ENCODE measurements at regions not wholly inside any gene's neighbourhood (a gene's known extent, or its start where the extent isn't known, plus 50 kb on each side); places are given as distances from the start of the nearest gene placed in this dataset.

DNA sequence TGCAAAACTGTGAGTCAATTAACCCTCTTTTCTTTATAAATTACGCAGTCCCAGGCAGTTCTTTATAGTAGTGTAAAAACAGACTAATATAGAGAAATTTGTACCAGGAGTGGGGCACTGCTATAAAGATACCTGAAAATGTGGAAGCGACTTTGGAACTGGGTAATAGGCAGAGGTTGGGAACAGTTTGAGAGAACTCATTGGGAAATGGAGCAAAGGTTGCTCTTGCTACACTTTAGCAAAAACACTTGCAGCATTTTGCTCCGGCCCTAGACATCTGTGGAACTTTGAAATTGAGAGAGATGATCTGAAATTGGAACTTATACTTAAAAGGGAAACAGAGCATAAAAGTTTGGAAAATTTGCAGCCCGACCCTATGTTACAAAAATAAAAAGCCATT lies 810.9 kb downstream of the LTN1 start (continued):
- TF ChIP-seq ZNF462 (CRISPR knock-in tag; IDR thresholded peaks at IDR 0.05) = no peak
- no peak for TF ChIP-seq ZNF114 (CRISPR knock-in tag; IDR thresholded peaks at IDR 0.05)

DNA sequence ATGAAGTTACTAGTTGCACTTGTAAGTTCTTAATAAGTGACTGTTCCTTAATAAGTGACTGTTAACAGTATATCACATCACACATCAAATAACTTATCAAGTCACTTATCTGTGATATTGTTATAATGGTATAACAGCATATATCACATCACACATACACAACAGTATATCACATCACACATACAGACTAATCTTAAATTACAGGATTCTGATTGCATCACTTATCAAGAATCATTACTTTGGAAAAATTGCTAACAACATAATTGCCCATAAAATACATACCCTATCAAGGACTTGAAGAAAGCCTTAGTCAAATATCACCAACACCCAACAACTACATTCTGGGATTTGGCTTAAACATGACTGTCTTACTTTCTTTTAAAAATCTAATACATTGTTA lies 813.5 kb downstream of the LTN1 start:
- ATAC-seq = no peak
- TF ChIP-seq STAT1 (IDR thresholded peaks at IDR 0.05; ENCODE audit: unreplicated experiment) = no peak
- TF ChIP-seq EZH2 (IDR thresholded peaks at IDR 0.05; ENCODE audit: low read depth, unreplicated experiment) = no peak
- no peak for TF ChIP-seq ZNF462 (CRISPR knock-in tag; IDR thresholded peaks at IDR 0.05)
- TF ChIP-seq JUNB (IDR thresholded peaks at IDR 0.05; ENCODE audit: unreplicated experiment) = no peak
- no peak for TF ChIP-seq ETS1 (IDR thresholded peaks at IDR 0.05)
- TF ChIP-seq EZH2phosphoT487 (IDR thresholded peaks at IDR 0.05; ENCODE audit: unreplicated experiment) = no peak
- TF ChIP-seq POLR2AphosphoS5 (IDR thresholded peaks at IDR 0.05; ENCODE audit: low read depth) = no peak
- TF ChIP-seq ZNF331 (CRISPR knock-in tag; IDR thresholded peaks at IDR 0.05; ENCODE audit: low read depth) = no peak

More for the DNA sequence above, 813.5 kb downstream of the LTN1 start:
- no peak overlapping the region for H3K4me2 ChIP-seq
- Mint-ChIP-seq H3K4me1 (no peaks in the 10 kb centered on the region), H3K9me3 (peaks cover 27% of the 10 kb centered on the region), H3K27ac (no peak overlapping the region), H3K27me3 (ENCODE audit: insufficient read depth, low read depth, poor library complexity) (peaks cover 6% of the 10 kb centered on the region), H3K4me3 (no peak overlapping the region), H3K36me3 (ENCODE audit: low read depth) (peaks cover 15% of the 10 kb centered on the region)
- H3K36me3 ChIP-seq (ENCODE audit: insufficient read depth) = no peaks in the 10 kb centered on the region
- H3K4me3 ChIP-seq = no peak overlapping the region
- H2AFZ ChIP-seq = no peak overlapping the region
- no peaks in the 10 kb centered on the region for H3K27me3 ChIP-seq (ENCODE audit: insufficient read depth)
- no peak overlapping the region for H3K27ac ChIP-seq (ENCODE audit: low read depth)
- no peaks in the 10 kb centered on the region for H3K4me1 ChIP-seq (ENCODE audit: insufficient read depth)
- no peaks in the 10 kb centered on the region for H4K20me1 ChIP-seq (replicated peaks; ENCODE audit: insufficient read depth)
- 0 out of 2 replicates have a peak, but pooled peaks cover 3% of the 10 kb centered on the region for H3K9me2 ChIP-seq (ENCODE audit: insufficient read depth)
- H3F3A ChIP-seq (replicated peaks; ENCODE audit: low read depth) = no peaks in the 10 kb centered on the region
- H3K79me2 ChIP-seq (replicated peaks; ENCODE audit: insufficient read depth) = no peaks in the 10 kb centered on the region
- DNase-seq (ENCODE audit: low spot score) = no peak

All from GM23338 (cell line).